ENCODE measurements at regions not wholly inside any gene's neighbourhood (a gene's known extent, or its start where the extent isn't known, plus 50 kb on each side); places are given as distances from the start of the nearest gene placed in this dataset.

- no peak overlapping the region for H3K4me3 ChIP-seq (ENCODE audit: insufficient read depth, low read depth, low read length)
- no peaks in the 10 kb centered on the region for H3K36me3 ChIP-seq (ENCODE audit: control insufficient read depth, insufficient read depth, low read length)
- H3K9me3 ChIP-seq (ENCODE audit: control insufficient read depth, low read length) = no peaks in the 10 kb centered on the region
- no peaks in the 10 kb centered on the region for H3K27me3 ChIP-seq (ENCODE audit: control insufficient read depth, insufficient read depth, low read length, poor library complexity, severe bottlenecking)
- H3K27ac ChIP-seq (ENCODE audit: insufficient read depth, low read depth, low read length, poor library complexity, severe bottlenecking) = no peak overlapping the region
- 96 to 98% methylated on average over 4 of the region's 4 CpGs for whole genome bisulfite sequencing, 2 experiments
- no peaks in the 10 kb centered on the region for H3K4me1 ChIP-seq (ENCODE audit: control insufficient read depth, insufficient read depth, low read length)
Observed at GRCh38 chr5:14003936-14004335, 59.4 kb upstream of the DNAH5 start.

- no peak overlapping the region for H3K4me3 ChIP-seq (ENCODE audit: insufficient read depth, low read depth, low read length)
- H3K27ac ChIP-seq (ENCODE audit: insufficient read depth, low read depth, low read length, poor library complexity, severe bottlenecking) = no peak overlapping the region
- no peaks in the 10 kb centered on the region for H3K4me1 ChIP-seq (ENCODE audit: control insufficient read depth, insufficient read depth, low read length)
- H3K9me3 ChIP-seq (ENCODE audit: control insufficient read depth, low read length) = no peaks in the 10 kb centered on the region
- H3K36me3 ChIP-seq (ENCODE audit: control insufficient read depth, insufficient read depth, low read length) = no peaks in the 10 kb centered on the region
- H3K27me3 ChIP-seq (ENCODE audit: control insufficient read depth, insufficient read depth, low read length, poor library complexity, severe bottlenecking) = no peaks in the 10 kb centered on the region
- WGBS, 2 experiments = 93 to 98% methylated on average over 2 of the region's 2 CpGs
Observed at GRCh38 chr5:14003513-14003912, 59.0 kb upstream of the DNAH5 start.

- Histone ChIP-seq H3K4me1 (ENCODE audit: control insufficient read depth, insufficient read depth, low read length) (no peaks in the 10 kb centered on the region), H3K9me3 (ENCODE audit: control insufficient read depth, low read length) (no peaks in the 10 kb centered on the region), H3K36me3 (ENCODE audit: control insufficient read depth, insufficient read depth, low read length) (no peaks in the 10 kb centered on the region), H3K27ac (ENCODE audit: insufficient read depth, low read depth, low read length, poor library complexity, severe bottlenecking) (no peak overlapping the region), H3K4me3 (ENCODE audit: insufficient read depth, low read depth, low read length) (no peak overlapping the region), H3K27me3 (ENCODE audit: control insufficient read depth, insufficient read depth, low read length, poor library complexity, severe bottlenecking) (no peaks in the 10 kb centered on the region)
- WGBS, 2 experiments = 96 to 98% methylated on average over 4 of the region's 4 CpGs
Observed at GRCh38 chr5:13998254-13998653, 53.8 kb upstream of the DNAH5 start.

GRCh38 chr5:13997514-13997913, 53.0 kb upstream of the DNAH5 start:
- H3K27ac ChIP-seq (ENCODE audit: insufficient read depth, low read depth, low read length, poor library complexity, severe bottlenecking) = no peak overlapping the region
- H3K4me3 ChIP-seq (ENCODE audit: insufficient read depth, low read depth, low read length) = no peak overlapping the region
- H3K9me3 ChIP-seq (ENCODE audit: control insufficient read depth, low read length) = no peaks in the 10 kb centered on the region
- no peaks in the 10 kb centered on the region for H3K36me3 ChIP-seq (ENCODE audit: control insufficient read depth, insufficient read depth, low read length)
- H3K4me1 ChIP-seq (ENCODE audit: control insufficient read depth, insufficient read depth, low read length) = no peaks in the 10 kb centered on the region
- 96 to 98% methylated on average over 2 of the region's 2 CpGs for WGBS, 2 experiments
- H3K27me3 ChIP-seq (ENCODE audit: control insufficient read depth, insufficient read depth, low read length, poor library complexity, severe bottlenecking) = no peaks in the 10 kb centered on the region

GRCh38 chr5:13994621-13995253, 50.2 kb upstream of the DNAH5 start:
- Histone ChIP-seq H3K27me3 (ENCODE audit: control insufficient read depth, insufficient read depth, low read length, poor library complexity, severe bottlenecking) (no peaks in the 10 kb centered on the region), H3K4me1 (ENCODE audit: control insufficient read depth, insufficient read depth, low read length) (no peaks in the 10 kb centered on the region), H3K4me3 (ENCODE audit: insufficient read depth, low read depth, low read length) (no peak overlapping the region), H3K27ac (ENCODE audit: insufficient read depth, low read depth, low read length, poor library complexity, severe bottlenecking) (no peak overlapping the region), H3K36me3 (ENCODE audit: control insufficient read depth, insufficient read depth, low read length) (no peaks in the 10 kb centered on the region), H3K9me3 (ENCODE audit: control insufficient read depth, low read length) (no peaks in the 10 kb centered on the region)
- WGBS, 2 experiments = 84 to 89% methylated on average over 9 of the region's 9 CpGs

Measured in ectodermal cell (in vitro differentiated cells).